ENCODE measurements at regions not wholly inside any gene's neighbourhood (a gene's known extent, or its start where the extent isn't known, plus 50 kb on each side); places are given as distances from the start of the nearest gene placed in this dataset.

DNA sequence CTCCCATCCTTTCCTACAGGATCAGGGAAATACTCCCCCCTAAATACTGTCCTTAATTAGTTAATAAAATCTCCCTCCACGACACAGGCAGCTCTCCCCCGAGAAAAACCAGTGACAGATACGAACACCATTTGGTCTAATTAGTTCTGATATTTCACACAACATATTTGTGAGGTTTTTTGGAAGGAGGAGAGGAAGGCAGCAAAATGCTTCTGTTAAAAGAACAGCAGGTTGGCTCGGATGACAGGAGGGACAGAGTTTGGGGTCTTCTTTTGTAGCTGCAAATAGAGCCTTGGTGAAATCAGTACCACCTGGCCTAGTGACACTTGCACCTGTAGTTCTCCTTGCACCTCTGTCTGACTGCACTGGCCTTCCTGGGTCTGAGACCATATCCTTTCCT is 507.0 kb downstream of the PLXNA4 start:
- no peaks in the 10 kb centered on the region for H3K27me3 ChIP-seq (ENCODE audit: control insufficient read depth in 2 of 2, insufficient read depth in 2 of 2, low read length in 2 of 2)
- BruUV-seq (replicated peaks): no TSS peak
- peaks cover 15% of the 10 kb centered on the region for H3K4me1 ChIP-seq (ENCODE audit: control insufficient read depth, extremely low read depth, insufficient read depth, low read length)
- ChIA-PET CTCF (interaction anchor here (1.3 kb wide), 1 partner anchor 20 kb away, joined by 5 read pairs; no protein-coding TSS in a partner anchor), POLR2A (no interaction called here)
- H3K9me1 ChIP-seq (replicated peaks; ENCODE audit: control insufficient read depth, extremely low read depth, insufficient read depth, low read length): no peaks in the 10 kb centered on the region
- DNase-seq (ENCODE audit: low read depth, low spot score) (no peak), FAIRE-seq (no peak)
- no peaks in the 10 kb centered on the region for H3K36me3 ChIP-seq (ENCODE audit: control insufficient read depth in 2 of 2, extremely low read depth in 1 of 2, insufficient read depth in 2 of 2, low read length in 2 of 2)
- intact Hi-C loops (cut with micrococcal nuclease) (loop anchor here (5.0 to 10.0 kb wide), 3 partner anchors 78 to 505 kb away; partner anchors contain the start of gene PLXNA4), dilution Hi-C loops (cut with MboI; ENCODE audit: extremely low pct_ligation_motif_present, low sequenced_read_pairs) (no loop called here)
- H3K4me2 ChIP-seq (ENCODE audit: insufficient read depth, low read length): no peak overlapping the region
- no peaks in the 10 kb centered on the region for H3K79me2 ChIP-seq (ENCODE audit: control insufficient read depth, insufficient read depth, low read length)
- H3K27ac ChIP-seq (ENCODE audit: insufficient read depth, low read depth, low read length): no peak overlapping the region
- no peaks in the 10 kb centered on the region for H4K20me1 ChIP-seq (replicated peaks; ENCODE audit: control insufficient read depth, extremely low read depth, insufficient read depth, low read length)
- H2AFZ ChIP-seq (ENCODE audit: low read depth, low read length): no peak overlapping the region
- TF ChIP-seq POLR2AphosphoS5 (IDR thresholded peaks at IDR 0.05; ENCODE audit: insufficient read depth, low read depth, low read length) (no peak), MYC (IDR thresholded peaks at IDR 0.05; ENCODE audit: low read depth, low read length) (no peak), EZH2 (IDR thresholded peaks at IDR 0.05; ENCODE audit: borderline replicate concordance, low read depth, low read length, severe bottlenecking) (no peak), FOS (IDR thresholded peaks at IDR 0.05; ENCODE audit: borderline replicate concordance, insufficient read depth, low read length) (no peak), GATA2 (IDR thresholded peaks at IDR 0.05; ENCODE audit: insufficient read depth, insufficient read length, low read depth, low read length) (no peak), CTCF (IDR thresholded peaks at IDR 0.05; ENCODE audit: extremely low read depth in 1 of 2, insufficient read depth in 1 of 2, low read depth in 1 of 2, low read length in 2 of 2) (no peak), JUN (IDR thresholded peaks at IDR 0.05; ENCODE audit: borderline replicate concordance, insufficient read depth, insufficient read length, low read depth) (no peak), POLR2A (IDR thresholded peaks at IDR 0.05; ENCODE audit: low read depth, low read length) (no peak), MAX (IDR thresholded peaks at IDR 0.05; ENCODE audit: insufficient read depth, insufficient read length) (no peak)
- H3K9me3 ChIP-seq (replicated peaks; ENCODE audit: control insufficient read depth, insufficient read depth, low read length): no peaks in the 10 kb centered on the region
- no peak overlapping the region for H3K9ac ChIP-seq (replicated peaks; ENCODE audit: extremely low read depth, insufficient read depth, low read length)
- H3K4me3 ChIP-seq (replicated peaks in 1 of 3; ENCODE audit: insufficient read depth in 1 of 3, low read depth in 1 of 3, low read length in 3 of 3): no peak overlapping the region
